ENCODE measurements at regions not wholly inside any gene's neighbourhood (a gene's known extent, or its start where the extent isn't known, plus 50 kb on each side); places are given as distances from the start of the nearest gene placed in this dataset.

GRCh38 chr21:15139898-15140297 is 75.1 kb upstream of the NRIP1 start:
- Histone ChIP-seq H3K27me3 (ENCODE audit: insufficient read depth, low read length) (no peaks in the 10 kb centered on the region), H3K9me3 (ENCODE audit: low read depth, low read length) (no peaks in the 10 kb centered on the region), H3K4me3 (ENCODE audit: low read length) (no peak overlapping the region), H3K4me1 (ENCODE audit: insufficient read depth, low read length) (peaks cover 16% of the 10 kb centered on the region)

GRCh38 chr21:15140321-15141019 is 75.7 kb upstream of the NRIP1 start:
- Histone ChIP-seq H3K27me3 (ENCODE audit: insufficient read depth, low read length) (no peaks in the 10 kb centered on the region), H3K4me3 (ENCODE audit: low read length) (no peak overlapping the region), H3K4me1 (ENCODE audit: insufficient read depth, low read length) (peaks cover 13% of the 10 kb centered on the region), H3K9me3 (ENCODE audit: low read depth, low read length) (no peaks in the 10 kb centered on the region)

- H3K9me3 ChIP-seq (ENCODE audit: low read depth, low read length) = no peaks in the 10 kb centered on the region
- H3K4me3 ChIP-seq (ENCODE audit: low read length) = no peak overlapping the region
- peaks cover 13% of the 10 kb centered on the region for H3K4me1 ChIP-seq (ENCODE audit: insufficient read depth, low read length)
- no peaks in the 10 kb centered on the region for H3K27me3 ChIP-seq (ENCODE audit: insufficient read depth, low read length)
Measured at GRCh38 chr21:15141261-15141970, 76.6 kb upstream of the NRIP1 start.

GRCh38 chr21:15144026-15144425 is 79.2 kb upstream of the NRIP1 start:
- H3K4me1 ChIP-seq (ENCODE audit: insufficient read depth, low read length) = peaks cover 6% of the 10 kb centered on the region

GRCh38 chr21:15148437-15148836 is 83.6 kb upstream of the NRIP1 start:
- Histone ChIP-seq H3K27me3 (ENCODE audit: insufficient read depth, low read length) (no peaks in the 10 kb centered on the region), H3K4me1 (ENCODE audit: insufficient read depth, low read length) (no peaks in the 10 kb centered on the region), H3K4me3 (ENCODE audit: low read length) (no peak overlapping the region), H3K9me3 (ENCODE audit: low read depth, low read length) (no peaks in the 10 kb centered on the region)

More at GRCh38 chr21:15144026-15144425, 79.2 kb upstream of the NRIP1 start:
- Histone ChIP-seq H3K27me3 (ENCODE audit: insufficient read depth, low read length) (no peaks in the 10 kb centered on the region), H3K4me3 (ENCODE audit: low read length) (no peak overlapping the region), H3K9me3 (ENCODE audit: low read depth, low read length) (no peaks in the 10 kb centered on the region)

GRCh38 chr21:15149600-15150224 is 84.9 kb upstream of the NRIP1 start:
- H3K9me3 ChIP-seq (ENCODE audit: low read depth, low read length) = no peaks in the 10 kb centered on the region
- no peak overlapping the region for H3K4me3 ChIP-seq (ENCODE audit: low read length)
- no peaks in the 10 kb centered on the region for H3K4me1 ChIP-seq (ENCODE audit: insufficient read depth, low read length)
- H3K27me3 ChIP-seq (ENCODE audit: insufficient read depth, low read length) = no peaks in the 10 kb centered on the region

GRCh38 chr21:15151385-15152103 is 86.7 kb upstream of the NRIP1 start:
- Histone ChIP-seq H3K27me3 (ENCODE audit: insufficient read depth, low read length) (no peaks in the 10 kb centered on the region), H3K9me3 (ENCODE audit: low read depth, low read length) (no peaks in the 10 kb centered on the region), H3K4me3 (ENCODE audit: low read length) (no peak overlapping the region), H3K4me1 (ENCODE audit: insufficient read depth, low read length) (no peaks in the 10 kb centered on the region)

- Histone ChIP-seq H3K27me3 (ENCODE audit: insufficient read depth, low read length) (no peaks in the 10 kb centered on the region), H3K4me1 (ENCODE audit: insufficient read depth, low read length) (no peaks in the 10 kb centered on the region), H3K9me3 (ENCODE audit: low read depth, low read length) (no peaks in the 10 kb centered on the region), H3K4me3 (ENCODE audit: low read length) (no peak overlapping the region)
Measured at GRCh38 chr21:15152591-15152990, 87.8 kb upstream of the NRIP1 start.

GRCh38 chr21:15159382-15160020 is 94.7 kb upstream of the NRIP1 start:
- Histone ChIP-seq H3K27me3 (ENCODE audit: insufficient read depth, low read length) (no peaks in the 10 kb centered on the region), H3K4me1 (ENCODE audit: insufficient read depth, low read length) (peaks cover 18% of the 10 kb centered on the region), H3K4me3 (ENCODE audit: low read length) (no peak overlapping the region), H3K9me3 (ENCODE audit: low read depth, low read length) (no peaks in the 10 kb centered on the region)

- no peaks in the 10 kb centered on the region for H3K27me3 ChIP-seq (ENCODE audit: insufficient read depth, low read length)
- no peaks in the 10 kb centered on the region for H3K9me3 ChIP-seq (ENCODE audit: low read depth, low read length)
- no peak overlapping the region for H3K4me3 ChIP-seq (ENCODE audit: low read length)
- peaks cover 18% of the 10 kb centered on the region for H3K4me1 ChIP-seq (ENCODE audit: insufficient read depth, low read length)
Measured at GRCh38 chr21:15160136-15160535, 95.3 kb upstream of the NRIP1 start.

GRCh38 chr21:15162921-15163320 is 98.1 kb upstream of the NRIP1 start:
- H3K4me3 ChIP-seq (ENCODE audit: low read length) = no peak overlapping the region
- H3K4me1 ChIP-seq (ENCODE audit: insufficient read depth, low read length) = peaks cover 18% of the 10 kb centered on the region
- H3K9me3 ChIP-seq (ENCODE audit: low read depth, low read length) = no peaks in the 10 kb centered on the region
- H3K27me3 ChIP-seq (ENCODE audit: insufficient read depth, low read length) = no peaks in the 10 kb centered on the region

- Histone ChIP-seq H3K27me3 (ENCODE audit: insufficient read depth, low read length) (no peaks in the 10 kb centered on the region), H3K4me3 (ENCODE audit: low read length) (no peak overlapping the region), H3K4me1 (ENCODE audit: insufficient read depth, low read length) (peaks cover 13% of the 10 kb centered on the region), H3K9me3 (ENCODE audit: low read depth, low read length) (no peaks in the 10 kb centered on the region)
Measured at GRCh38 chr21:15164273-15164672, 99.5 kb upstream of the NRIP1 start.

- no peaks in the 10 kb centered on the region for H3K27me3 ChIP-seq (ENCODE audit: insufficient read depth, low read length)
- peaks cover 8% of the 10 kb centered on the region for H3K4me1 ChIP-seq (ENCODE audit: insufficient read depth, low read length)
- H3K9me3 ChIP-seq (ENCODE audit: low read depth, low read length) = no peaks in the 10 kb centered on the region
- H3K4me3 ChIP-seq (ENCODE audit: low read length) = no peak overlapping the region
Measured at GRCh38 chr21:15164678-15165303, 100.0 kb upstream of the NRIP1 start.

- Histone ChIP-seq H3K4me3 (ENCODE audit: low read length) (no peak overlapping the region), H3K27me3 (ENCODE audit: insufficient read depth, low read length) (no peaks in the 10 kb centered on the region), H3K4me1 (ENCODE audit: insufficient read depth, low read length) (no peaks in the 10 kb centered on the region), H3K9me3 (ENCODE audit: low read depth, low read length) (no peaks in the 10 kb centered on the region)
Measured at GRCh38 chr21:15170614-15171013, 105.8 kb upstream of the NRIP1 start.
